Stomach (tissue), 8 donors: ENCODE measurements at regions not wholly inside any gene's neighbourhood (a gene's known extent, or its start where the extent isn't known, plus 50 kb on each side); places are given as distances from the start of the nearest gene placed in this dataset.

ENCODE experiments used
- DNase-seq, 2 donors: peaks; one replicate each; pipeline versions ENCODE4 v3.0.0 to v3.0.0-alpha.2; 2013 to 2019
- H3K27ac ChIP-seq, 5 donors: fragments of 200-600 bp in 4 of 5; sonication (generic) in 4 of 5; one replicate each; pipeline ENCODE4 v1.5.1; 2013 to 2019; ENCODE audit warnings: mild to moderate bottlenecking in 1 of 5, moderate library complexity in 1 of 5
- H3K27me3 ChIP-seq, 3 donors: fragments of 200-600 bp; sonication (generic); one replicate each; pipeline ENCODE4 v1.5.1; 2017 to 2019; ENCODE audit warnings: mixed run types in 1 of 3
- H3K36me3 ChIP-seq, 4 donors: fragments of 200-600 bp; sonication (generic); 1 replicate in 3 of 4; 2 replicates in 1 of 4; pipeline ENCODE4 v1.5.1; 2016 to 2019
- H3K4me1 ChIP-seq, 4 donors: fragments of 200-600 bp; sonication (generic); one replicate each; pipeline ENCODE4 v1.5.1; 2016 to 2019
- H3K4me3 ChIP-seq, 4 donors: fragments of 200-600 bp; sonication (generic) in 3 of 4; one replicate each; pipeline ENCODE4 v1.5.1; 2016 to 2019; ENCODE audit warnings: mild to moderate bottlenecking in 1 of 4
- H3K9me3 ChIP-seq, 4 donors: fragments of 200-600 bp; sonication (generic); one replicate each; pipeline ENCODE4 v1.5.1; 2016 to 2019
- EP300 ChIP-seq: sonication (generic); formaldehyde crosslinking; IDR thresholded peaks from one replicate; pipeline ENCODE4 v1.6.1; 2017; ENCODE audit warnings: antibody characterized with exemption
- POLR2A ChIP-seq, 4 donors: fragments of 450-650 bp; IDR thresholded peaks; one replicate each; pipeline ENCODE4 v1.6.1; 2016; ENCODE audit warnings: antibody characterized with exemption in 4 of 4, control low read depth in 2 of 4, mild to moderate bottlenecking in 1 of 4, moderate library complexity in 1 of 4
- POLR2AphosphoS5 ChIP-seq, 3 donors: sonication (generic); formaldehyde crosslinking; IDR thresholded peaks; one replicate each; pipeline ENCODE4 v1.6.1; 2016; ENCODE audit warnings: antibody characterized with exemption in 3 of 3
- WGBS, 5 donors: extraction: QIAGEN DNeasy Blood & Tissue Kit in 3 of 5; methylation state at CpG; one replicate each; pipeline versions ENCODE4 v1.1.5 to v1.1.7; 2013 to 2018; 5-methylcytosine and 5-hydroxymethylcytosine counted together
- intact Hi-C: fragments of 100-400 bp; cut with DNase I; formaldehyde crosslinking; loops from one replicate; pipeline ENCODE4 v1.15.1; 2023; ENCODE audit warnings: low total_unique reads
- TF ChIP-seq, protein P1 (sequence below), 7 experiments: fragments of 450-650 bp in 4 of 7; fragments of 200-600 bp in 3 of 7; sonication (generic) in 3 of 7; IDR thresholded peaks; one replicate each; pipeline ENCODE4 v1.5.1; 2016 to 2019; ENCODE audit warnings: antibody characterized with exemption in 7 of 7, control low read depth in 2 of 7, mild to moderate bottlenecking in 1 of 7
- donor health status: healthy with polysubstance abuse.
- donor health status: Bipolar disorder and iron deficiency.
- donor health status: healthy.

DNA sequence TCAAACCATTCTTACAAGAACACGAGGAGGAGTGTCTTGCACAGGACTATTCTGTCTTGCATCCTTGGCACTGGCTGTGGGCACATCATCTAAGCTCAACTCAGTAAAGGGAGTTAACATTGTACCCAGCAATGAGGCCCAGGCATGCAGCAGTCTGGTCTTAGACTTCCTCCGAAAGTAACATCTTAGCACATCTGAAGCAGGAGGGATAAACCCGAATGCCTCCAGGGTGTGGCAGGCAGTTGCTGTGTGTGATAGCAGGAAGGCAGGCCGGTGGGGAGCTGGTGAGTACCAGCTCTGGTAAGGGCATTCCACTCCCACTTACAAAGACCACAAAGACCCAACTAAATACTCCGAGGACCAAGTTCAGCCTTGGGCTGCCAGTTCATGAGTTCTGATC, 206.3 kb downstream of the TSN start:
- Histone ChIP-seq H3K4me3 (no peak overlapping the region), H3K27me3 (no peaks in the 10 kb centered on the region), H3K27ac (no peak overlapping the region), H3K4me1 (no peaks in the 10 kb centered on the region), H3K36me3 (no peaks in the 10 kb centered on the region), H3K9me3 (no peaks in the 10 kb centered on the region)
- intact Hi-C loops = no loop called here
- no peak for DNase-seq
- WGBS, 5 donors = 75 to 82% (median 78%) methylated on average over 5 of the region's 5 CpGs
- TF ChIP-seq, protein P1, sequence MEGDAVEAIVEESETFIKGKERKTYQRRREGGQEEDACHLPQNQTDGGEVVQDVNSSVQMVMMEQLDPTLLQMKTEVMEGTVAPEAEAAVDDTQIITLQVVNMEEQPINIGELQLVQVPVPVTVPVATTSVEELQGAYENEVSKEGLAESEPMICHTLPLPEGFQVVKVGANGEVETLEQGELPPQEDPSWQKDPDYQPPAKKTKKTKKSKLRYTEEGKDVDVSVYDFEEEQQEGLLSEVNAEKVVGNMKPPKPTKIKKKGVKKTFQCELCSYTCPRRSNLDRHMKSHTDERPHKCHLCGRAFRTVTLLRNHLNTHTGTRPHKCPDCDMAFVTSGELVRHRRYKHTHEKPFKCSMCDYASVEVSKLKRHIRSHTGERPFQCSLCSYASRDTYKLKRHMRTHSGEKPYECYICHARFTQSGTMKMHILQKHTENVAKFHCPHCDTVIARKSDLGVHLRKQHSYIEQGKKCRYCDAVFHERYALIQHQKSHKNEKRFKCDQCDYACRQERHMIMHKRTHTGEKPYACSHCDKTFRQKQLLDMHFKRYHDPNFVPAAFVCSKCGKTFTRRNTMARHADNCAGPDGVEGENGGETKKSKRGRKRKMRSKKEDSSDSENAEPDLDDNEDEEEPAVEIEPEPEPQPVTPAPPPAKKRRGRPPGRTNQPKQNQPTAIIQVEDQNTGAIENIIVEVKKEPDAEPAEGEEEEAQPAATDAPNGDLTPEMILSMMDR (IDR thresholded peaks at IDR 0.05) = no peak
- TF ChIP-seq POLR2A (IDR thresholded peaks at IDR 0.05) (no peak), POLR2AphosphoS5 (IDR thresholded peaks at IDR 0.05) (no peak), EP300 (no peak)

DNA sequence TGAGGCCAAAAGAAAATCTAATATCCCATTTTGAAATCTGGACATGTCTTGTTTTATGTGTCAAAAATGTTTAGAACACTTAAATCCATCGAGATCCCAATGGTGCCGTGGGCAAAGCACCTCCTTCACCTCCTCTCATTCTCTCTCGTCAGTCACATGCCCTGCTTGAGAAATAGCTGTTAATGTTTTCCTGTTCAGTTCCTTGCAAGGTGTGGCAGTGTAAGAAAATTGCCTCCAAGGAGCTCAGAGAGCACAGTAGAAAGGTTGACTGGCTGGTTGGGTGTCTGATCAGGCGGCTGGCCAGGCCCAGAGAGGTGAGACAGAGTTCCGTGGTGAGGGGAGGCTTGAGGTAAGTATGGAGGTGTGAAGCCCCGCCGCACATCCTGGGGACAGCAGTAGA, 210.2 kb downstream of the TSN start:
- DNase-seq = no peak
- Histone ChIP-seq H3K4me1 (peaks cover 0 to 16% (median 6%) of the 10 kb centered on the region in 4 donors), H3K27ac (no peak overlapping the region), H3K9me3 (no peaks in the 10 kb centered on the region), H3K4me3 (no peak overlapping the region), H3K27me3 (no peaks in the 10 kb centered on the region), H3K36me3 (no peaks in the 10 kb centered on the region)
- 69 to 80% (median 73%) methylated on average over 7 of the region's 7 CpGs for WGBS, 5 donors
- intact Hi-C loops = no loop called here
- no peak for TF ChIP-seq POLR2A (IDR thresholded peaks at IDR 0.05)
- no peak for TF ChIP-seq EP300
- TF ChIP-seq, protein P1 (IDR thresholded peaks at IDR 0.05) = no peak
- TF ChIP-seq POLR2AphosphoS5 (IDR thresholded peaks at IDR 0.05) = no peak

- H3K27ac ChIP-seq = no peak overlapping the region
- H3K36me3 ChIP-seq = no peaks in the 10 kb centered on the region
- no peak overlapping the region for H3K4me3 ChIP-seq
- no peak for TF ChIP-seq POLR2AphosphoS5 (IDR thresholded peaks at IDR 0.05)
- TF ChIP-seq EP300 = no peak
- no peak for TF ChIP-seq POLR2A (IDR thresholded peaks at IDR 0.05)
- TF ChIP-seq, protein P1 (IDR thresholded peaks at IDR 0.05) = no peak
- no peaks in the 10 kb centered on the region for H3K27me3 ChIP-seq
- DNase-seq = no peak
- H3K9me3 ChIP-seq = no peaks in the 10 kb centered on the region
- intact Hi-C loops = no loop called here
- H3K4me1 ChIP-seq = peaks cover 0 to 18% (median 8%) of the 10 kb centered on the region in 4 donors
- 79 to 88% (median 86%) methylated on average over 3 of the region's 3 CpGs for WGBS, 5 donors
Observed at GRCh38 chr2:121966663-121967062, 211.2 kb downstream of the TSN start.

- H3K9me3 ChIP-seq = no peaks in the 10 kb centered on the region
- H3K36me3 ChIP-seq = no peaks in the 10 kb centered on the region
- no peaks in the 10 kb centered on the region for H3K27me3 ChIP-seq
- H3K27ac ChIP-seq = peak overlapping the region in 4 of 5 donors; percentile 1 to 65 (median 42)
- peak in 1 of 2 donors; percentile 50 for DNase-seq
- TF ChIP-seq EP300 = no peak
- TF ChIP-seq POLR2AphosphoS5 (IDR thresholded peaks at IDR 0.05) = no peak
- no peak for TF ChIP-seq POLR2A (IDR thresholded peaks at IDR 0.05)
- TF ChIP-seq, protein P1 (IDR thresholded peaks at IDR 0.05) = no peak
- H3K4me3 ChIP-seq = no peak overlapping the region
- intact Hi-C loops = no loop called here
- 26 to 45% (median 41%) methylated on average over 5 of the region's 5 CpGs for WGBS, 5 donors
- H3K4me1 ChIP-seq = peaks cover 0 to 18% (median 8%) of the 10 kb centered on the region in 4 donors
Observed at GRCh38 chr2:121969166-121969565, 213.7 kb downstream of the TSN start.
